Colonic mucosa (tissue), 4 donors: ENCODE measurements at regions not wholly inside any gene's neighbourhood (a gene's known extent, or its start where the extent isn't known, plus 50 kb on each side); places are given as distances from the start of the nearest gene placed in this dataset.

Source experiments
- DNase-seq: peaks from one replicate; pipeline ENCODE4 v3.0.0-alpha.2; 2020
- H3K27ac ChIP-seq: fragments of 200-600 bp; one replicate; pipeline ENCODE4 v1.8.0; 2021
- H3K27me3 ChIP-seq: fragments of 200-600 bp; one replicate; pipeline ENCODE4 v1.8.0; 2021
- H3K36me3 ChIP-seq: fragments of 200-600 bp; one replicate; pipeline ENCODE4 v1.8.0; 2021
- H3K4me1 ChIP-seq: fragments of 200-600 bp; one replicate; pipeline ENCODE4 v1.8.0; 2021; ENCODE audit warnings: mild to moderate bottlenecking
- H3K4me3 ChIP-seq: fragments of 200-600 bp; one replicate; pipeline ENCODE4 v1.8.0; 2021
- H3K9ac ChIP-seq, 2 donors: one replicate each; pipeline ENCODE4 v1.7.0; 2013; ENCODE audit warnings: control low read depth in 2 of 2, low read depth in 2 of 2, low read length in 2 of 2
- H3K9me3 ChIP-seq: fragments of 200-600 bp; one replicate; pipeline ENCODE4 v1.8.0; 2021
- intact Hi-C: fragments of 100-400 bp; cut with DNase I; formaldehyde crosslinking; loops from one replicate; pipeline ENCODE4 v1.14.1; 2022
- TF ChIP-seq, protein P1 (sequence below): fragments of 200-600 bp; IDR thresholded peaks from one replicate; pipeline ENCODE4 v1.8.0; 2022; ENCODE audit warnings: antibody characterized with exemption, mild to moderate bottlenecking
- donor health status: healthy.
- donor health status: DM: no; HTN: no; CAD: no.
- donor health status: DM: no; HTN: no; CAD: no.

DNA sequence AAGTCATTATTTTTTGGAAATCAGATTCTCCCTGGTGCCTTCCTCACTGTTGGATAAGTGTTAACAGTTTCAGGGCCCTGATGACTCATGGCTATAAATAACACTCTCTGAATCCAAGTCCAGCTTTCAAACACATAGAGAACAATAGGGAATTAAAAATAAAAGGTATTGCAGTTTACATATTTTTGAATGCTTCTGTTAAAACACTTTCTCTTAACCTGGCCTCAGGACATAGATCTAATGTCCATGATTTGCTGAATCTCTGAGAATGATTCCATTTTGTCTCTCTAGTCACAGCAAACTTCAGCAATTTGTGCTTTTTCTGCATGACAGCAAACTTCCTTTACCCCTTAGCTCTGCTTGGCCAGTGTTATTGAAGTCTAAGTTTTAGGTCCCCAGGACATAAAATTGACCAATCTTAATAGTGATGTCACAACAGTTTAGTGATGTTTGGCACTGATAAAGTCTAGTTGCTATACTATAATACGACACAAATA, 1192.4 kb upstream of the CITED2 start:
- Histone ChIP-seq H3K4me1 (no peaks in the 10 kb centered on the region), H3K27me3 (no peaks in the 10 kb centered on the region), H3K36me3 (no peaks in the 10 kb centered on the region), H3K4me3 (no peak overlapping the region), H3K9ac (no peak overlapping the region), H3K9me3 (no peaks in the 10 kb centered on the region), H3K27ac (no peak overlapping the region)
- TF ChIP-seq, protein P1, sequence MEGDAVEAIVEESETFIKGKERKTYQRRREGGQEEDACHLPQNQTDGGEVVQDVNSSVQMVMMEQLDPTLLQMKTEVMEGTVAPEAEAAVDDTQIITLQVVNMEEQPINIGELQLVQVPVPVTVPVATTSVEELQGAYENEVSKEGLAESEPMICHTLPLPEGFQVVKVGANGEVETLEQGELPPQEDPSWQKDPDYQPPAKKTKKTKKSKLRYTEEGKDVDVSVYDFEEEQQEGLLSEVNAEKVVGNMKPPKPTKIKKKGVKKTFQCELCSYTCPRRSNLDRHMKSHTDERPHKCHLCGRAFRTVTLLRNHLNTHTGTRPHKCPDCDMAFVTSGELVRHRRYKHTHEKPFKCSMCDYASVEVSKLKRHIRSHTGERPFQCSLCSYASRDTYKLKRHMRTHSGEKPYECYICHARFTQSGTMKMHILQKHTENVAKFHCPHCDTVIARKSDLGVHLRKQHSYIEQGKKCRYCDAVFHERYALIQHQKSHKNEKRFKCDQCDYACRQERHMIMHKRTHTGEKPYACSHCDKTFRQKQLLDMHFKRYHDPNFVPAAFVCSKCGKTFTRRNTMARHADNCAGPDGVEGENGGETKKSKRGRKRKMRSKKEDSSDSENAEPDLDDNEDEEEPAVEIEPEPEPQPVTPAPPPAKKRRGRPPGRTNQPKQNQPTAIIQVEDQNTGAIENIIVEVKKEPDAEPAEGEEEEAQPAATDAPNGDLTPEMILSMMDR = no peak
- no peak for DNase-seq
- intact Hi-C loops = no loop called here

- intact Hi-C loops = no loop called here
- DNase-seq = no peak
- Histone ChIP-seq H3K4me3 (no peak overlapping the region), H3K9me3 (no peaks in the 10 kb centered on the region), H3K9ac (no peak overlapping the region), H3K36me3 (no peaks in the 10 kb centered on the region), H3K27me3 (no peaks in the 10 kb centered on the region), H3K4me1 (no peaks in the 10 kb centered on the region), H3K27ac (no peak overlapping the region)
- TF ChIP-seq, protein P1 = no peak
Measured at GRCh38 chr6:140563728-140564127, 1189.3 kb upstream of the CITED2 start.

GRCh38 chr6:140561701-140562100, 1187.3 kb upstream of the CITED2 start:
- intact Hi-C loops = no loop called here
- no peaks in the 10 kb centered on the region for H3K36me3 ChIP-seq
- H3K27me3 ChIP-seq = no peaks in the 10 kb centered on the region
- TF ChIP-seq, protein P1 = no peak
- no peak for DNase-seq
- H3K4me3 ChIP-seq = no peak overlapping the region
- no peak overlapping the region for H3K9ac ChIP-seq
- H3K9me3 ChIP-seq = no peaks in the 10 kb centered on the region
- H3K4me1 ChIP-seq = no peaks in the 10 kb centered on the region
- no peak overlapping the region for H3K27ac ChIP-seq

DNA sequence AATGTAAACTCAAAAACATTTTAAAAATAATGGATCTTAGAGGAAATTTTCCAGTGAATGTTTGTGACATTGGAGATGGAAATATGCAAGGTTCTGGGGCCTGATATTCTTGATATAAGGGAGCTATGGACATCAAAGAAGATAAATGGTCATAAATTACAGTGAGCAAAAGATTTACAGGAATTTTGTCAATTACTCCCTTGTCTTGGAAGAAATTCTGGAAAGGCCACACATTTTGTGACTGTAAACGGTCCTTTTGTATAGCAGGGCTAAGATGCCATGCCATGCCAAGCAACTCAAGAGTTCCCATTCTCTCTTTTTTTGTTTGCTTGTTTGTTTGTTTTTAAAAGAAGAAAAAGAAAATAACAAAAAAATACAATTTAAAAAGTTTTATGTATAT, 1186.2 kb upstream of the CITED2 start:
- intact Hi-C loops = no loop called here
- H3K27ac ChIP-seq = no peak overlapping the region
- no peaks in the 10 kb centered on the region for H3K27me3 ChIP-seq
- H3K9ac ChIP-seq = no peak overlapping the region
- H3K4me1 ChIP-seq = no peaks in the 10 kb centered on the region
- no peaks in the 10 kb centered on the region for H3K9me3 ChIP-seq
- TF ChIP-seq, protein P1 = no peak
- no peak for DNase-seq
- H3K36me3 ChIP-seq = no peaks in the 10 kb centered on the region
- H3K4me3 ChIP-seq = no peak overlapping the region

DNA sequence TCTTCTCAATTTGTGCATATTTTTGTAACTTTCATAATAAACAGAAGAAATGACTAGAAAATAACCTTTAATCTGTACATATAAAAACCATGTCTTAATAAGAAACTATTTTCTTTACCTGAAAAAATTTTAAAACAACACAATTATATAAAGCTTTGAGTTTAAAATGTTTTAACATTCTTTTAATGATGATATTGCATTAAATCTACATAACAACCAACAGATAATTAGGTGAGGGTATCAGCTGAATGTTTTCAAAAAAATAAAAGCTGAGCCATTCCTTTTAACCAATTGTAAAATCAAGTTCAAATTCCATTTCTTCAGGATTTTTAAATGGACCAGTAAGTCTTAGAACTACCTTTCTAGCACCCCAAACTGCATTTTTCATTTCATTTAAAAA, 1185.0 kb upstream of the CITED2 start:
- Histone ChIP-seq H3K27me3 (no peaks in the 10 kb centered on the region), H3K9ac (no peak overlapping the region), H3K36me3 (no peaks in the 10 kb centered on the region), H3K4me3 (no peak overlapping the region), H3K4me1 (no peaks in the 10 kb centered on the region), H3K27ac (no peak overlapping the region), H3K9me3 (no peaks in the 10 kb centered on the region)
- no peak for DNase-seq
- TF ChIP-seq, protein P1 = no peak
- intact Hi-C loops = no loop called here

DNA sequence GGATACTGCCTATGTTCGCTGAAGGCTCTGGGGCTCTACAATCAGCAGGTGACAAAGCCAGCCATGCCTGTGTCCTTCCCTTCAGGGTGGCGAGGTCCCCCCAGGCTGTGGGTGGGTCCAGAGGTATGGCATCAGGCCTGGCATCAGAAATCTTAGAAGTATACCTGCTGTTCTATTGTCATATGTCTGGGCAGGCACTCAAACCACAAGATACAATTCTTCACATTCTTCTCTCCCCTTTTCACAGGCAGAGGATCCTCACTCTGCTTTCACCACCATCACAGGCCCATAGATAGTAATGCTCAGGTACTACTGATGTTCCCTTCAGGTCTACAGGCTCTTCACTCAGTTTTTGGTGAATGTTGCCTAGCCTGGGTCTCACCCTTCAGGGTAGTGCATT, 1180.0 kb upstream of the CITED2 start:
- Histone ChIP-seq H3K27ac (no peak overlapping the region), H3K9ac (no peak overlapping the region), H3K4me1 (no peaks in the 10 kb centered on the region), H3K9me3 (no peaks in the 10 kb centered on the region), H3K4me3 (no peak overlapping the region), H3K27me3 (no peaks in the 10 kb centered on the region), H3K36me3 (no peaks in the 10 kb centered on the region)
- TF ChIP-seq, protein P1 = no peak
- DNase-seq = no peak
- intact Hi-C loops = no loop called here
